K562 (cell line): ENCODE measurements at regions not wholly inside any gene's neighbourhood (a gene's known extent, or its start where the extent isn't known, plus 50 kb on each side); places are given as distances from the start of the nearest gene placed in this dataset.

Source experiments
- ATAC-seq: fragments of 200-7000 bp; cut with Tn5 transposase; 3 replicates; pipeline ENCODE4 v1.9.1; 2020; ENCODE audit warnings: moderate library complexity
- BruUV-seq: library from RNA; stranded (reverse); fragments of 400-500 nt; replicated peaks from 2 replicates; lab custom pipeline; 2021; lab: Mats Ljungman, UMichigan
- CTCF ChIA-PET: fragments of 300-600 bp; formaldehyde crosslinking; extraction: SDS; loops from one replicate; lab custom pipeline; 2021; ENCODE audit warnings: low intra/inter-chr PET ratio; lab: Yijun Ruan, JAX
- POLR2A ChIA-PET: fragments of 300-600, 350-650 bp; sonication (Branson Sonifier 250); formaldehyde crosslinking; extraction: SDS; loops from one replicate; lab custom pipeline; 2021; ENCODE audit warnings: antibody characterized with exemption, inconsistent platforms; lab: Yijun Ruan, JAX
- DNase-seq, 4 experiments: peaks; one replicate each; pipeline versions ENCODE4 v3.0.0 to v3.0.0-alpha.2; 2011 to 2018; ENCODE audit warnings: low spot score in 3 of 4, mixed read lengths in 3 of 4; ENCODE audit errors: extremely low read depth in 1 of 4
- FAIRE-seq: peaks from 2 replicates; lab custom pipeline; 2011; peaks lifted over from hg19 to GRCh38; lab: Jason Lieb, UNC
- H2AFZ ChIP-seq: 2 replicates; pipeline ENCODE4 v1.6.0; 2011; ENCODE audit warnings: low read depth, low read length, control low read depth, inconsistent platforms
- H3K27ac ChIP-seq: fragments of 200-600 bp; 3 replicates; pipeline ENCODE4 v1.8.0; 2011; ENCODE audit warnings: low read depth, mild to moderate bottlenecking, control low read depth, inconsistent platforms, low read length, moderate library complexity, mixed read lengths; ENCODE audit errors: extremely low read depth
- H3K27me3 ChIP-seq, 2 experiments: fragments of 300-600 bp in 1 of 2; 2 replicates in 1 of 2; 3 replicates in 1 of 2; pipeline versions ENCODE4 v1.6.0 to v1.8.0; 2011; ENCODE audit warnings: inconsistent platforms in 2 of 2, low read length in 2 of 2, mild to moderate bottlenecking in 1 of 2, mixed read lengths in 1 of 2, moderate library complexity in 1 of 2; ENCODE audit not compliant: control insufficient read depth in 2 of 2, insufficient read depth in 2 of 2
- H3K36me3 ChIP-seq: fragments of 300-600 bp; 3 replicates; pipeline ENCODE4 v1.8.0; 2011; ENCODE audit warnings: mild to moderate bottlenecking, low read length, inconsistent platforms; ENCODE audit not compliant: control insufficient read depth, insufficient read depth
- H3K4me1 ChIP-seq, 2 experiments: fragments of 200-600 bp in 1 of 2; replicated peaks in 1 of 2; 2 replicates in 1 of 2; 3 replicates in 1 of 2; pipeline versions ENCODE4 v1.5.1 to v1.8.0; 2011; ENCODE audit warnings: inconsistent platforms in 2 of 2, low read length in 2 of 2, mild to moderate bottlenecking in 1 of 2, mixed read lengths in 1 of 2, moderate library complexity in 1 of 2; ENCODE audit not compliant: control insufficient read depth in 2 of 2, insufficient read depth in 2 of 2
- H3K4me2 ChIP-seq: 2 replicates; pipeline ENCODE4 v1.6.1; 2011; ENCODE audit warnings: low read length, control low read depth, inconsistent platforms, mixed read lengths; ENCODE audit not compliant: insufficient read depth
- H3K4me3 ChIP-seq: fragments of 200-600 bp; sonication (generic), shearing (Covaris generic); 2 replicates; pipeline ENCODE4 v1.5.1; 2016; ENCODE audit warnings: control low read depth, inconsistent platforms
- H3K79me2 ChIP-seq: fragments of 200-600 bp; 3 replicates; pipeline ENCODE4 v1.8.0; 2011; ENCODE audit warnings: low read length, inconsistent platforms; ENCODE audit not compliant: control insufficient read depth, insufficient read depth
- H3K9ac ChIP-seq, 2 experiments: 2 replicates each; pipeline versions ENCODE4 v1.6.0 to v1.6.1; 2011; ENCODE audit warnings: low read depth in 2 of 2, low read length in 2 of 2, control low read depth in 1 of 2, inconsistent platforms in 1 of 2, mild to moderate bottlenecking in 1 of 2, mixed read lengths in 1 of 2; ENCODE audit not compliant: insufficient read depth in 1 of 2
- H3K9me1 ChIP-seq: one replicate; pipeline ENCODE4 v1.6.0; 2011; ENCODE audit warnings: inconsistent platforms, mild to moderate bottlenecking, low read length, moderate library complexity; ENCODE audit not compliant: control insufficient read depth, insufficient read depth
- H3K9me3 ChIP-seq: replicated peaks from 2 replicates; pipeline ENCODE4 v1.5.1; 2011; ENCODE audit warnings: low read depth, low read length, inconsistent platforms; ENCODE audit not compliant: control insufficient read depth, insufficient read depth
- H4K20me1 ChIP-seq: replicated peaks from 2 replicates; pipeline ENCODE4 v1.6.1; 2011; ENCODE audit warnings: low read length, inconsistent platforms, mixed read lengths; ENCODE audit not compliant: control insufficient read depth, insufficient read depth
- BCL6 ChIP-seq: fragments of 250-450 bp; sonication (Bioruptor Pico); IDR thresholded peaks from 2 replicates; pipeline ENCODE4 v1.4.0; 2020
- BCLAF1 ChIP-seq, 2 experiments: fragments of 450-650 bp in 1 of 2; IDR thresholded peaks; 2 replicates each; pipeline ENCODE4 v1.6.1; 2011 to 2017; ENCODE audit warnings: low read depth in 2 of 2, antibody characterized with exemption in 1 of 2, borderline replicate concordance in 1 of 2, low read length in 1 of 2, mild to moderate bottlenecking in 1 of 2, mixed read lengths in 1 of 2; ENCODE audit not compliant: control insufficient read depth in 1 of 2
- CBFA2T3 ChIP-seq: fragments of 450-650 bp; IDR thresholded peaks from 2 replicates; pipeline ENCODE4 v1.6.1; 2017
- CBX2 ChIP-seq: fragments of 200-600 bp; sonication (generic); IDR thresholded peaks from one replicate; pipeline ENCODE4 v1.6.1; 2012; ENCODE audit warnings: mild to moderate bottlenecking, low read length, inconsistent platforms; ENCODE audit not compliant: insufficient read depth, poor library complexity, severe bottlenecking
- CREB1 ChIP-seq, 2 experiments: sonication (generic) in 1 of 2; formaldehyde crosslinking in 1 of 2; IDR thresholded peaks; 2 replicates each; pipeline versions ENCODE4 v1.6.1 to v1.8.0; 2012 to 2022; ENCODE audit warnings: inconsistent platforms in 1 of 2, mild to moderate bottlenecking in 1 of 2, missing genetic modification reagents in 1 of 2, moderate library complexity in 1 of 2
- DNMT1 ChIP-seq: fragments of 450-650 bp; IDR thresholded peaks from 2 replicates; pipeline ENCODE4 v1.6.1; 2016; ENCODE audit warnings: antibody characterized with exemption, mild to moderate bottlenecking
- FIP1L1 ChIP-seq: fragments of 200-400 bp; formaldehyde crosslinking; IDR thresholded peaks from 2 replicates; pipeline ENCODE4 v1.6.1; 2018; ENCODE audit warnings: mild to moderate bottlenecking, low read depth, low read length; ENCODE audit not compliant: poor library complexity, severe bottlenecking
- GMEB1 ChIP-seq: fragments of 250-450 bp; sonication (Bioruptor Pico); IDR thresholded peaks from 2 replicates; pipeline ENCODE4 v1.4.0; 2020; ENCODE audit warnings: mild to moderate bottlenecking
- MTA3 ChIP-seq: fragments of 450-650 bp; formaldehyde crosslinking; IDR thresholded peaks from 2 replicates; pipeline ENCODE4 v1.6.1; 2017; ENCODE audit warnings: mild to moderate bottlenecking, borderline replicate concordance
- NFIX ChIP-seq: fragments of 250-450 bp; sonication (Bioruptor Pico); IDR thresholded peaks from 2 replicates; pipeline ENCODE4 v1.4.0; 2020; ENCODE audit warnings: low read depth, mild to moderate bottlenecking, moderate library complexity
- RBM17 ChIP-seq: fragments of 200-400 bp; formaldehyde crosslinking; IDR thresholded peaks from 2 replicates; pipeline ENCODE4 v1.6.1; 2017; ENCODE audit warnings: low read depth, mild to moderate bottlenecking, low read length, borderline replicate concordance
- RBM25 ChIP-seq: fragments of 200-400 bp; formaldehyde crosslinking; IDR thresholded peaks from 2 replicates; pipeline ENCODE4 v1.6.1; 2018; ENCODE audit warnings: low read length, low read depth, moderate library complexity; ENCODE audit not compliant: severe bottlenecking
- TOE1 ChIP-seq, 2 experiments: fragments of 450-650 bp in 1 of 2; sonication (generic) in 1 of 2; formaldehyde crosslinking in 1 of 2; IDR thresholded peaks; 2 replicates each; pipeline versions ENCODE4 v1.7.1 to v1.8.0; 2016 to 2022; ENCODE audit warnings: borderline replicate concordance in 2 of 2, mild to moderate bottlenecking in 2 of 2, antibody characterized with exemption in 1 of 2, inconsistent platforms in 1 of 2, low read depth in 1 of 2, missing genetic modification reagents in 1 of 2, moderate library complexity in 1 of 2
- ZNF282 ChIP-seq: sonication (generic); formaldehyde crosslinking; IDR thresholded peaks from 2 replicates; pipeline ENCODE4 v1.8.1; 2023; ENCODE audit warnings: missing genetic modification reagents
- ZNF668 ChIP-seq: fragments of 250-450 bp; sonication (Bioruptor Pico); IDR thresholded peaks from 2 replicates; pipeline ENCODE4 v1.8.0; 2022; ENCODE audit warnings: mild to moderate bottlenecking, inconsistent platforms
- ZNF699 ChIP-seq: fragments of 250-450 bp; sonication (Bioruptor Pico); IDR thresholded peaks from 2 replicates; pipeline ENCODE4 v1.8.0; 2021; ENCODE audit warnings: mild to moderate bottlenecking, moderate library complexity; ENCODE audit not compliant: insufficient replicate concordance
- ZNF75A ChIP-seq: fragments of 450-650 bp; formaldehyde crosslinking; IDR thresholded peaks from 2 replicates; pipeline ENCODE4 v1.4.0; 2020; ENCODE audit warnings: mild to moderate bottlenecking
- WGBS: fragments of 100-300 bp; shearing (Covaris generic); methylation state at CpG from one replicate; pipeline ENCODE4 v1.1.6; 2016; ENCODE audit warnings: low coverage, mixed read lengths; ENCODE audit not compliant: insufficient coverage; ENCODE audit errors: missing lambda C conversion rate; 5-methylcytosine and 5-hydroxymethylcytosine counted together
- in situ Hi-C: fragments of 300-500 bp; cut with MboI; formaldehyde crosslinking; loops from 4 replicates; pipeline ENCODE4 v1.15.0; 2018; ENCODE audit warnings: inconsistent platforms, mixed read lengths
- intact Hi-C: fragments of 100-400 bp; cut with micrococcal nuclease; formaldehyde crosslinking; loops from 2 replicates; pipeline ENCODE4 v1.14.2; 2022

GRCh38 chr2:59354498-59354897 is 1113.4 kb upstream of the FANCL start (continued):
- TF ChIP-seq CBX2 (no peak), TOE1 (IDR thresholded peaks at IDR 0.05; ENCODE audit: borderline replicate concordance) (no peak), TOE1 (CRISPR knock-in tag; IDR thresholded peaks at IDR 0.05; ENCODE audit: borderline replicate concordance, low read depth) (no peak), CREB1 (IDR thresholded peaks at IDR 0.05) (no peak), CREB1 (CRISPR knock-in tag; IDR thresholded peaks at IDR 0.05) (no peak), RBM17 (no peak), BCL6 (CRISPR knock-in tag) (no peak)
- TF ChIP-seq, all 486 proteins: peak for 0

GRCh38 chr2:59353306-59353921 is 1112.3 kb upstream of the FANCL start:
- no peak overlapping the region for H3K4me3 ChIP-seq
- no peak for DNase-seq
- 2% methylated on average over 5 of the region's 5 CpGs for WGBS
- no peaks in the 10 kb centered on the region for H4K20me1 ChIP-seq
- no peak for FAIRE-seq
- H3K79me2 ChIP-seq: no peaks in the 10 kb centered on the region
- no peak overlapping the region for H3K4me2 ChIP-seq
- no peak overlapping the region for H2AFZ ChIP-seq
- no peaks in the 10 kb centered on the region for H3K9me1 ChIP-seq
- H3K4me1 ChIP-seq: no peaks in the 10 kb centered on the region
- ATAC-seq: no peak
- in situ Hi-C loops (no loop called here), intact Hi-C loops (no loop called here)
- no peaks in the 10 kb centered on the region for H3K27me3 ChIP-seq
- POLR2A ChIA-PET: no interaction called here
- no peaks in the 10 kb centered on the region for H3K36me3 ChIP-seq
- CTCF ChIA-PET: no interaction called here
- BruUV-seq: no TSS peak
- no peak overlapping the region for H3K27ac ChIP-seq
- H3K9me3 ChIP-seq: no peaks in the 10 kb centered on the region; the same call in 1 of the 2 replicates
- no peak overlapping the region for H3K9ac ChIP-seq
- TF ChIP-seq ZNF282 (CRISPR knock-in tag) (no peak), BCLAF1 (IDR thresholded peaks at IDR 0.05; ENCODE audit: borderline replicate concordance in 1 of 2, control insufficient read depth in 1 of 2, low read depth in 2 of 2, low read length in 1 of 2) (no peak), GMEB1 (no peak), MTA3 (no peak), DNMT1 (no peak), ZNF75A (CRISPR knock-in tag) (no peak), RBM25 (no peak), NFIX (CRISPR knock-in tag) (no peak), ZNF699 (CRISPR knock-in tag) (no peak), FIP1L1 (no peak), CBFA2T3 (no peak), ZNF668 (no peak)
